Endothelial cell of umbilical vein (primary cell): ENCODE measurements at regions not wholly inside any gene's neighbourhood (a gene's known extent, or its start where the extent isn't known, plus 50 kb on each side); places are given as distances from the start of the nearest gene placed in this dataset.

Experiments
- BruUV-seq: library from RNA; stranded (reverse); fragments of 400-500 nt; replicated peaks from 2 replicates; lab custom pipeline; 2021; lab: Mats Ljungman, UMichigan
- CTCF ChIA-PET: fragments of 300-600, 350-600 bp; sonication (Branson Sonifier 250); formaldehyde crosslinking; loops from one replicate; lab custom pipeline; 2021; ENCODE audit warnings: antibody characterized with exemption, inconsistent platforms; lab: Charles Lee
- POLR2A ChIA-PET: fragments of 300-600, 350-600 bp; sonication (Branson Sonifier 250); formaldehyde crosslinking; loops from one replicate; lab custom pipeline; 2021; ENCODE audit warnings: antibody characterized with exemption, inconsistent platforms; lab: Charles Lee
- DNase-seq: peaks from one replicate; pipeline ENCODE4 v3.0.0-alpha.2; 2011; ENCODE audit warnings: low read depth, low spot score
- FAIRE-seq: peaks from 2 replicates; lab custom pipeline; 2011; peaks lifted over from hg19 to GRCh38; lab: Jason Lieb, UNC
- H2AFZ ChIP-seq: 2 replicates; pipeline ENCODE4 v1.6.0; 2012; ENCODE audit warnings: low read depth, low read length, control low read depth, inconsistent platforms
- H3K27ac ChIP-seq: 2 replicates; pipeline ENCODE4 v1.5.1; 2011; ENCODE audit warnings: low read depth, mild to moderate bottlenecking, control low read depth, low read length, moderate library complexity; ENCODE audit not compliant: insufficient read depth
- H3K27me3 ChIP-seq, 2 experiments: 2 replicates each; pipeline versions ENCODE4 v1.6.0 to v1.6.1; 2011; ENCODE audit warnings: low read length in 2 of 2, mixed read lengths in 1 of 2; ENCODE audit not compliant: control insufficient read depth in 2 of 2, insufficient read depth in 2 of 2
- H3K36me3 ChIP-seq, 2 experiments: 2 replicates in 1 of 2; 3 replicates in 1 of 2; pipeline ENCODE4 v1.5.1; 2011; ENCODE audit warnings: low read length in 2 of 2, mild to moderate bottlenecking in 1 of 2, moderate library complexity in 1 of 2; ENCODE audit not compliant: control insufficient read depth in 2 of 2, insufficient read depth in 2 of 2; ENCODE audit errors: extremely low read depth in 1 of 2
- H3K4me1 ChIP-seq: 3 replicates; pipeline ENCODE4 v1.5.1; 2011; ENCODE audit warnings: mild to moderate bottlenecking, low read length; ENCODE audit not compliant: control insufficient read depth, insufficient read depth; ENCODE audit errors: extremely low read depth
- H3K4me2 ChIP-seq: 2 replicates; pipeline ENCODE4 v1.6.1; 2011; ENCODE audit warnings: low read length, control low read depth, mixed read lengths; ENCODE audit not compliant: insufficient read depth
- H3K4me3 ChIP-seq, 3 experiments: fragments of 200-600 bp in 1 of 3; sonication (generic), shearing (Covaris generic) in 1 of 3; replicated peaks in 1 of 3; 2 replicates each; pipeline ENCODE4 v1.5.1; 2011 to 2016; ENCODE audit warnings: control low read depth in 3 of 3, low read length in 3 of 3, mild to moderate bottlenecking in 2 of 3, inconsistent platforms in 1 of 3, low read depth in 1 of 3, moderate library complexity in 1 of 3; ENCODE audit not compliant: insufficient read depth in 1 of 3
- H3K79me2 ChIP-seq: 2 replicates; pipeline ENCODE4 v1.6.0; 2012; ENCODE audit warnings: low read length, inconsistent platforms; ENCODE audit not compliant: control insufficient read depth, insufficient read depth
- H3K9ac ChIP-seq: replicated peaks from 2 replicates; pipeline ENCODE3; 2011; ENCODE audit warnings: low read length, control low read depth; ENCODE audit not compliant: insufficient read depth; ENCODE audit errors: extremely low read depth
- H3K9me1 ChIP-seq: replicated peaks from 3 replicates; pipeline ENCODE4 v1.6.0; 2011; ENCODE audit warnings: mild to moderate bottlenecking, low read length; ENCODE audit not compliant: control insufficient read depth, insufficient read depth; ENCODE audit errors: extremely low read depth
- H3K9me3 ChIP-seq: replicated peaks from 2 replicates; pipeline ENCODE4 v1.5.1; 2012; ENCODE audit warnings: low read length, inconsistent platforms; ENCODE audit not compliant: control insufficient read depth, insufficient read depth
- H4K20me1 ChIP-seq: replicated peaks from 2 replicates; pipeline ENCODE3; 2011; ENCODE audit warnings: mild to moderate bottlenecking, low read length; ENCODE audit not compliant: control insufficient read depth, insufficient read depth; ENCODE audit errors: extremely low read depth
- EZH2 ChIP-seq: IDR thresholded peaks from 2 replicates; pipeline ENCODE4 v1.6.1; 2012; ENCODE audit warnings: borderline replicate concordance, low read depth, mild to moderate bottlenecking, moderate library complexity, low read length, inconsistent platforms; ENCODE audit not compliant: severe bottlenecking
- FOS ChIP-seq: IDR thresholded peaks from 2 replicates; pipeline ENCODE4 v1.6.1; 2011; ENCODE audit warnings: mild to moderate bottlenecking, low read length, moderate library complexity, borderline replicate concordance; ENCODE audit not compliant: insufficient read depth
- GATA2 ChIP-seq: IDR thresholded peaks from 2 replicates; pipeline ENCODE4 v1.7.0; 2011; ENCODE audit warnings: low read depth, mild to moderate bottlenecking, moderate library complexity, mixed read lengths, low read length; ENCODE audit not compliant: insufficient read length, insufficient read depth
- JUN ChIP-seq: IDR thresholded peaks from 2 replicates; pipeline ENCODE4 v1.6.1; 2011; ENCODE audit warnings: borderline replicate concordance, low read depth; ENCODE audit not compliant: insufficient read length, insufficient read depth
- MYC ChIP-seq: IDR thresholded peaks from one replicate; pipeline ENCODE4 v1.6.1; 2011; ENCODE audit warnings: mild to moderate bottlenecking, low read depth, low read length
- POLR2AphosphoS5 ChIP-seq: IDR thresholded peaks from 2 replicates; pipeline ENCODE4 v1.6.1; 2012; ENCODE audit warnings: low read depth, mild to moderate bottlenecking, control low read depth, low read length, moderate library complexity; ENCODE audit not compliant: insufficient read depth
- dilution Hi-C: fragments of 300-500 bp; cut with MboI; formaldehyde crosslinking; loops from one replicate; pipeline ENCODE4 v1.15.0; 2019; ENCODE audit warnings: low sequenced_read_pairs; ENCODE audit not compliant: extremely low pct_ligation_motif_present
- intact Hi-C: fragments of 100-400 bp; cut with micrococcal nuclease; formaldehyde crosslinking; loops from one replicate; pipeline ENCODE4 v1.10.0; 2022
- TF ChIP-seq, protein P1 (sequence below), 2 donors: IDR thresholded peaks; 1 replicate in 1 of 2; 2 replicates in 1 of 2; pipeline ENCODE4 v1.5.1; 2011; ENCODE audit warnings: low read length in 2 of 2, mild to moderate bottlenecking in 2 of 2, moderate library complexity in 2 of 2, control low read depth in 1 of 2, inconsistent platforms in 1 of 2, low read depth in 1 of 2; ENCODE audit not compliant: insufficient read depth in 1 of 2; ENCODE audit errors: extremely low read depth in 1 of 2
- TF ChIP-seq, protein P2 (sequence below): IDR thresholded peaks from 2 replicates; pipeline ENCODE4 v1.6.1; 2011; ENCODE audit not compliant: insufficient read depth, insufficient read length

DNA sequence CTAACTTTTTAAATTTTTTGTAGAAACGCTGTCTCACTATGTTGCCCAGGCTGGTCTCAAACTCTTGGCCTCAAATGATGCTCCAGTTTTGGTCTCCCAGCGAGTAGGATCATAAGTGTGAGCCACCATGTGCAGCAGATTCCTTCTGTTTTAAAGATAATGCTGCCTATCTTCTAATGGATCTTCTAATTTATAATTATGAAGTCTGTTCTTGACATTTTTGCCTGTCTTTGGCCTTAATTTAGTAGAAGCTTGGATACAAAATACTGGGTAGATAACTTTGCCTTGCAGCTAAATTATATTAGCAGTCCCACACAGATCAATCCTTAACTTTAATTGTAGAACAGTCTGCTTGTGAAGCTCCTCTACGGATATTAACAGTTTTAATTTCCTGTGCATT is 566.6 kb upstream of the CDH8 start:
- no peak overlapping the region for H3K4me2 ChIP-seq
- CTCF ChIA-PET = no interaction called here
- no peak overlapping the region for H3K9ac ChIP-seq
- dilution Hi-C loops (no loop called here), intact Hi-C loops (no loop called here)
- H3K4me3 ChIP-seq = no peak overlapping the region
- TF ChIP-seq EZH2 = no peak
- TF ChIP-seq JUN = no peak
- TF ChIP-seq POLR2AphosphoS5 = no peak
- H3K9me1 ChIP-seq = no peaks in the 10 kb centered on the region
- H3K79me2 ChIP-seq = no peaks in the 10 kb centered on the region
- DNase-seq (no peak), FAIRE-seq (no peak)
- H3K4me1 ChIP-seq = no peaks in the 10 kb centered on the region
- H4K20me1 ChIP-seq = no peaks in the 10 kb centered on the region
- BruUV-seq = no TSS peak
- no peaks in the 10 kb centered on the region for H3K36me3 ChIP-seq
- H3K27me3 ChIP-seq = no peaks in the 10 kb centered on the region
- H3K27ac ChIP-seq = no peak overlapping the region
- H2AFZ ChIP-seq = no peak overlapping the region
- POLR2A ChIA-PET = no interaction called here
- peaks cover 2% of the 10 kb centered on the region for H3K9me3 ChIP-seq

DNA sequence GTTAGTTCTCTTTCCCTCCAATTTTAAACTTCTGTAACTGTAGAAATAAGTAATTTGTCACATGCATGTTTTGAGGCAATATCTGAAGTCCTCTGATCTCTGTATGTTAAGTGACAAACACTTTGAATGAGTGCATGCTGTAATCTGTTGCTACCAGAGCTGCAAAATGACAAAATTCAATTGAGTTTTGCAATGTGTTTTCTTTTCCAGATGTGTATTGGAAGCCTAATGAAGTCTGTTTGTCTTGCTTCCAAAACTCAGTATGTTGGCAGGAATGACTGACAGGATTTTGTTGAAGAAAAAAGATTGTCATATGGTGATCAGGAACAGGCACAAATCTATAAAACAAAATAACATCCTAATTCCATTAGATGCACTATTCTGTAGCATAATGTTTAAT is 561.6 kb upstream of the CDH8 start:
- Histone ChIP-seq H3K27me3 (no peaks in the 10 kb centered on the region), H3K4me2 (no peak overlapping the region), H3K9me3 (peaks cover 5% of the 10 kb centered on the region), H3K9ac (no peak overlapping the region), H3K27ac (no peak overlapping the region), H3K4me1 (no peaks in the 10 kb centered on the region), H3K36me3 (no peaks in the 10 kb centered on the region), H3K4me3 (no peak overlapping the region), H3K79me2 (no peaks in the 10 kb centered on the region), H3K9me1 (no peaks in the 10 kb centered on the region), H2AFZ (no peak overlapping the region), H4K20me1 (no peaks in the 10 kb centered on the region)
- CTCF ChIA-PET = no interaction called here
- intact Hi-C loops (no loop called here), dilution Hi-C loops (no loop called here)
- POLR2A ChIA-PET = no interaction called here
- no peak for DNase-seq
- FAIRE-seq = no peak
- BruUV-seq = no TSS peak
- no peak for TF ChIP-seq FOS
- TF ChIP-seq JUN = no peak
- no peak for TF ChIP-seq MYC
- TF ChIP-seq, protein P1, sequence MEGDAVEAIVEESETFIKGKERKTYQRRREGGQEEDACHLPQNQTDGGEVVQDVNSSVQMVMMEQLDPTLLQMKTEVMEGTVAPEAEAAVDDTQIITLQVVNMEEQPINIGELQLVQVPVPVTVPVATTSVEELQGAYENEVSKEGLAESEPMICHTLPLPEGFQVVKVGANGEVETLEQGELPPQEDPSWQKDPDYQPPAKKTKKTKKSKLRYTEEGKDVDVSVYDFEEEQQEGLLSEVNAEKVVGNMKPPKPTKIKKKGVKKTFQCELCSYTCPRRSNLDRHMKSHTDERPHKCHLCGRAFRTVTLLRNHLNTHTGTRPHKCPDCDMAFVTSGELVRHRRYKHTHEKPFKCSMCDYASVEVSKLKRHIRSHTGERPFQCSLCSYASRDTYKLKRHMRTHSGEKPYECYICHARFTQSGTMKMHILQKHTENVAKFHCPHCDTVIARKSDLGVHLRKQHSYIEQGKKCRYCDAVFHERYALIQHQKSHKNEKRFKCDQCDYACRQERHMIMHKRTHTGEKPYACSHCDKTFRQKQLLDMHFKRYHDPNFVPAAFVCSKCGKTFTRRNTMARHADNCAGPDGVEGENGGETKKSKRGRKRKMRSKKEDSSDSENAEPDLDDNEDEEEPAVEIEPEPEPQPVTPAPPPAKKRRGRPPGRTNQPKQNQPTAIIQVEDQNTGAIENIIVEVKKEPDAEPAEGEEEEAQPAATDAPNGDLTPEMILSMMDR (IDR thresholded peaks at IDR 0.05; ENCODE audit: extremely low read depth in 1 of 2, insufficient read depth in 1 of 2, low read depth in 1 of 2, low read length in 2 of 2) = no peak
- no peak for TF ChIP-seq POLR2AphosphoS5
- TF ChIP-seq GATA2 = no peak
- TF ChIP-seq, protein P2, sequence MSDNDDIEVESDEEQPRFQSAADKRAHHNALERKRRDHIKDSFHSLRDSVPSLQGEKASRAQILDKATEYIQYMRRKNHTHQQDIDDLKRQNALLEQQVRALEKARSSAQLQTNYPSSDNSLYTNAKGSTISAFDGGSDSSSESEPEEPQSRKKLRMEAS = no peak
